ENCODE measurements at regions not wholly inside any gene's neighbourhood (a gene's known extent, or its start where the extent isn't known, plus 50 kb on each side); places are given as distances from the start of the nearest gene placed in this dataset.

DNA sequence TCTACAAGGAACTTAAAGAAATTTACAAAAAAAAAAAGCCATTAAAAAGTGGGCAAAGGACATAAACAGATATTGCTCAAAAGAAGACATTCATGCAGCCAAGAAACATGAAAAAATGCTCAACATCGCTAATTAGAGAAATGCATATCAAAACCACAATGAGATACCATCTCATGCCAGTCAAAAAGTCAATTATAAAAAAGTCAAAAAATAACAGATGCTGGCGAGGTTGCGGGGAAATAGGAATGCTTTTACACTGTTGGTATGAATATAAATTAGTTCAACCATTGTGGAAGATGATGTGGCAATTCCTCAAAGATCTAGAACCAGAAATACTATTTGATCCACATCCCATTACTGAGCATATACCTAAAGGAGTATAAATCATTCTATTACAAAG, 411.9 kb upstream of the MARCKS start:
- TF ChIP-seq, protein P1, sequence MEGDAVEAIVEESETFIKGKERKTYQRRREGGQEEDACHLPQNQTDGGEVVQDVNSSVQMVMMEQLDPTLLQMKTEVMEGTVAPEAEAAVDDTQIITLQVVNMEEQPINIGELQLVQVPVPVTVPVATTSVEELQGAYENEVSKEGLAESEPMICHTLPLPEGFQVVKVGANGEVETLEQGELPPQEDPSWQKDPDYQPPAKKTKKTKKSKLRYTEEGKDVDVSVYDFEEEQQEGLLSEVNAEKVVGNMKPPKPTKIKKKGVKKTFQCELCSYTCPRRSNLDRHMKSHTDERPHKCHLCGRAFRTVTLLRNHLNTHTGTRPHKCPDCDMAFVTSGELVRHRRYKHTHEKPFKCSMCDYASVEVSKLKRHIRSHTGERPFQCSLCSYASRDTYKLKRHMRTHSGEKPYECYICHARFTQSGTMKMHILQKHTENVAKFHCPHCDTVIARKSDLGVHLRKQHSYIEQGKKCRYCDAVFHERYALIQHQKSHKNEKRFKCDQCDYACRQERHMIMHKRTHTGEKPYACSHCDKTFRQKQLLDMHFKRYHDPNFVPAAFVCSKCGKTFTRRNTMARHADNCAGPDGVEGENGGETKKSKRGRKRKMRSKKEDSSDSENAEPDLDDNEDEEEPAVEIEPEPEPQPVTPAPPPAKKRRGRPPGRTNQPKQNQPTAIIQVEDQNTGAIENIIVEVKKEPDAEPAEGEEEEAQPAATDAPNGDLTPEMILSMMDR (IDR thresholded peaks at IDR 0.05; ENCODE audit: insufficient read depth, low read depth, low read length), result no peak
- DNase-seq (ENCODE audit: low read depth), result no peak
- H3K4me3 ChIP-seq (ENCODE audit: low read depth, low read length), result no peak overlapping the region

DNA sequence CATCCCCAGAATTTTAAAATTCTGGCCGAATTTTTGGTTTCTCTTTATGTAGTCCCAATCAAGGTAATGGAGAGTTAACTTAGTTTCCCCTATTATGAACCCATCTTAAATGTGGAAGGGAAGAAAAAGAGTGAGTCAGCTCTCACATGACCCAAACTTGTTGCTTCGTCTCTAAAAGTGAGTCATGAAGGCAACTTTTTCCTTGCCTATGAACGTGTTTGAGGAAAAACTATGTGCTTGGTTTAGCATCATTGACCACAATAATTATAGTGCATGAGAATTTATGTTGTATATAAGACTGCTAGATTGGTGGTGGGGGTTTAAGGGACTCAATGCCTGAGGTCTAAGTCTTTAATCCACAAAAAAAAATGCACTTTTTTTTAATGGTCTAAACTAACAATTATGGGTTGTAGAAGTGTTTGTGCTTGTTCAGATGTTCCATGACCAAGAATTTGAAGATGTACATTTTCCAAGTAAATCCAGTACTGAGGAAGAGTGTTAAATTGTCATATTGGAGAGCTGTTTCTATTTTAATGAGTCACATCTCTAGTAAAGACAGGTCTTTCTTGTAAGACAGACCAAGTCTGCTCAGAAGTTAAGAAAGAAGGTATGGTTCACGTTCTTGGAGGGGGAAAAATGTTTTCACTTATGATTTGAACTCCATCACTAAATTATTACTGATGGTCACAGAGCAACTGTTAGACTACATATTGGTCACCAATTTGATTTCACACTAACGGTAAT, 409.9 kb upstream of the MARCKS start:
- TF ChIP-seq, protein P1 (IDR thresholded peaks at IDR 0.05; ENCODE audit: insufficient read depth, low read depth, low read length), result no peak
- DNase-seq (ENCODE audit: low read depth), result peak; percentile 91

DNA sequence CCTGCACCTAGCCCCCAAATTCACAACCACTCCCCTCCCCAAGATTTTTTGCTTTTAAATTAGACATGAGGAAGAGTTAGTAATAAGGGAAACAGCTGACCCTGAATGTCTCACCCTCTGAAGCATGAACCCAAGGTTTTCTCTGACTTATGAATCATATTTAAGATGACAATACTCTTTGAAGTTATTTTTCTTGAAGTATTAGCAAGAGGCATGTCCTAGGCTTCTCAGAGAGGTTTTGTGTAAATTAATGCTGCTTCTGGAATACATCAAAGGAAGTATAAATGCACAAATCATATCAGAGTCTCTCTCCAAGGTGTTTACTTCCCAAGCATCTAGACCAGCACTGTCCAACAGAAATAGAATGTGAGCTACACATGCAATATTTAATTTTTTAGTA, 408.1 kb upstream of the MARCKS start:
- peak; percentile 57 for DNase-seq (ENCODE audit: low read depth)
- H3K4me3 ChIP-seq (ENCODE audit: low read depth, low read length), result no peak overlapping the region
- TF ChIP-seq, protein P1 (IDR thresholded peaks at IDR 0.05; ENCODE audit: insufficient read depth, low read depth, low read length), result no peak

More for the DNA sequence above, 409.9 kb upstream of the MARCKS start:
- H3K4me3 ChIP-seq (ENCODE audit: low read depth, low read length), result no peak overlapping the region

DNA sequence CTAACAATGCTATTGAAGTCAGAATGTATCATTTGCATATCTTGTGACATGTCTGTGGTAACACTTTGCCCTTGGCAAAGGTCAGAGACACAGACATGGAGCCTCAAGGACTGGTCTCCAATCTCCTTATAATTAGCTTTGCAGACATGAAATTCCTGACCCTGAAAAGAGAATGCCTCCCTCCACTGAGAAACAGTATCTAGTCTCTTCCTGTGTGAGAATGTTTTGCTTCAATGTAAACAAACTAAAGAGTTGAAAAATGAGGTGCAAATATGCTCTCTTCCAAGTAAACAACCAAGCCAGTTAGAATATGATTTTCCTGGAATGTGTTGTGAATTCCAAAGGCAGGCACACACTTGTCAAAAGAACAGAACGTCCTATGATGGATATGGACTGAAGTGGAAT, 407.1 kb upstream of the MARCKS start:
- H3K4me3 ChIP-seq (ENCODE audit: low read depth, low read length), result no peak overlapping the region
- DNase-seq (ENCODE audit: low read depth), result peak; percentile 78
- TF ChIP-seq, protein P1 (IDR thresholded peaks at IDR 0.05; ENCODE audit: insufficient read depth, low read depth, low read length), result no peak

DNA sequence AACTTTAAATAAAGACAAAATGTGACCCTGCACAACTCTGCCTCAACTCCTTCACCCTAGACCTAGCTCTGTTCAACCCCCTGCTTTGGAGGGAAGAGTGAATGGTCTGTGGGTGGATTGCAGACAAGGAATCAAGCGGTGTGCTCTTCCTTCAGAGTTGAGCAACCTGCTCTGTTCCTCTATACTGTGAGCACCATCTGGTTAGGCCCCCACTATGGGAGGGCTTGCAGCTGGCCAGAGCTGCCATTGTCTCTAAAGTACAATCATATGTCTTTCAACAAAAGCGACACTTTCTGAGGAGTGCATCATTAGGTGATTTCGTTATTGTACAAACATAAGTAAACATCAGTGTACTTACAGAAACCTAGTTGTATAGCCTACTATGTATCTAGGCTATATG, 406.1 kb upstream of the MARCKS start:
- TF ChIP-seq, protein P1 (IDR thresholded peaks at IDR 0.05; ENCODE audit: insufficient read depth, low read depth, low read length), result no peak
- DNase-seq (ENCODE audit: low read depth), result no peak
- no peak overlapping the region for H3K4me3 ChIP-seq (ENCODE audit: low read depth, low read length)

DNA sequence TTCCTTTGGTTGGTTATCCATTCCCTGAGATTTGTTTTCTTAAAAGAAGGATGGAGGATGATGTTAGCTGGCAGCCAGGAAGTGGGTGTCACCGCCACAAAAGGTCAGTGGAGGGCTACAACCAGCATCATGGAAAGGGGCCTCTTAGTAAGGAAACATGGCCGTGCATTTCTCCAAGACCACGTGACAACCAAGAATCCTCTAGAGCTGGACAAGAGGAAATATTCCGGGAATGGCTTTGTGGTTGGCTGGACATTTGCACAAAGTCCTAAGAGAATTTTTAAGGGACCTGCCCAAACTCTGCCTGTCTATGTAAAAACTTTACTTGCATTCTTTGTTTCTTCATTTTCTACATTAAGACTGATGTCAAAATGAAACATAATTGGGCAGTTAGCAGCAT, 399.9 kb upstream of the MARCKS start:
- H3K4me3 ChIP-seq (ENCODE audit: low read depth, low read length), result no peak overlapping the region
- DNase-seq (ENCODE audit: low read depth), result peak; percentile 95
- TF ChIP-seq, protein P1 (IDR thresholded peaks at IDR 0.05; ENCODE audit: insufficient read depth, low read depth, low read length), result no peak

DNA sequence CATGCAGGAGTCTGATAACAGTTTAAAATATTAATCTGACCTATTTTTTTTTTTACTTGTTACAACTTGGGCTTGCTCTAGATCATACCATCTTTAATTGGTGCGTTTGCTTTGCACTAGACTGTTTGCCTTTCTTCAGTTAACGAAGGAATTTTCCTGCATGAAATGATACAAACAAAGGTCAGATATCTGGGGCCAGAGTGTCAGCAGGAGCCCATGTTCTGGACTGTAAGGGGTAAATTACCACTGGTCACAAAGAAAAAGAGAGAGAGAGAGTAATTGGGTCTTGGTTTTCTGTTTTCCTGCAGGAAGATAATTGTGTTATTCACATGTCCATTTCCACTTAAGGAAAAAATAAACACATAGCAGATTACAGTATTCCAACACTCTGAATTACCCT, 399.4 kb upstream of the MARCKS start:
- DNase-seq (ENCODE audit: low read depth), result peak; percentile 28
- no peak overlapping the region for H3K4me3 ChIP-seq (ENCODE audit: low read depth, low read length)
- TF ChIP-seq, protein P1 (IDR thresholded peaks at IDR 0.05; ENCODE audit: insufficient read depth, low read depth, low read length), result no peak

Data from fibroblast of villous mesenchyme (primary cell).